ENCODE measurements at regions not wholly inside any gene's neighbourhood (a gene's known extent, or its start where the extent isn't known, plus 50 kb on each side); places are given as distances from the start of the nearest gene placed in this dataset.

DNA sequence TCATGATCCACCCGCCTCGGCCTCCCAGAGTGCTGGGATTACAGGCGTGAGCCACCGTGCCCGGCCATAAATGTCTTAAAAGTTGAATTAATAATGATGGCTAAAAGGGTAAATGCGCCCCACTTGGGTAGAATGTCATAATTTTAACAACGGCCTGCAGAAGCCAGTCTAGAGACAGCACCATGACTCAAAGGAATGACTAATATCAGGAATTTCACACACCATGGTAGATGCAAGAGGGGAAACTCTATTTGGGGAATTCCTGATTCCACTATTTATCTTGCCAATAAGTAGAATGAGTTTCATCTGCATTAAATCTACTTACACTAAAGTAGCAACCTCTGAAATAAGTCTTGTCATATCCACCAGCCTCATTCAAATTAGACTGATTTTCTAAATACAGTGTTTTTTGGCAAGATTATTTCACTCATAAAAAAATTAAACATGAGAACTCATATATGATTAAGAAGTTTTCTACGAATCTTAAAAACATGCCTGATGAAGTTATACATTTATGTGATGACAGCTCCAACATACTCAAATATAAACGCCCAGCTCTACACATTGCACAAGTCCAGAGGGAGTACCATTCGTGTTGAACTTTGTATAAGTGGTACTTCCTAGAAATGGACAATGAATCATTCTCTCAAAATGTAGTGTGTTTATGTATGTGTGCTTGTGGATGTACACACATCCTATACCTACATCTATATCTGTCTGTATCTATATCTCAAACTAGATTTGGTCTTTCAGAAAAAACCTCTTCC, 309.7 kb downstream of the IRS1 start:
- Mint-ChIP-seq H3K27me3 (peaks cover 0 to 1% of the 10 kb centered on the region in 2 donors), H3K9me3 (no peaks in the 10 kb centered on the region), H3K4me3 (no peak overlapping the region), H3K4me1 (no peaks in the 10 kb centered on the region), H3K36me3 (no peaks in the 10 kb centered on the region), H3K27ac (no peak overlapping the region)
- no peaks in the 10 kb centered on the region for H3K36me3 ChIP-seq (ENCODE audit: insufficient read depth, low read length)
- no peaks in the 10 kb centered on the region for H3K27me3 ChIP-seq (ENCODE audit: insufficient read depth, low read length)
- no peaks in the 10 kb centered on the region for H3K9me3 ChIP-seq (ENCODE audit: control insufficient read depth in 1 of 2, low read length in 2 of 2)
- POLR2A ChIA-PET (ENCODE audit: partially characterized antibody): no interaction called here
- no peak overlapping the region for H3K4me3 ChIP-seq (ENCODE audit: low read length in 2 of 2)
- no peak overlapping the region for H3K27ac ChIP-seq (ENCODE audit: low read depth, low read length)
- no peak for DNase-seq
- no peaks in the 10 kb centered on the region for H3K4me1 ChIP-seq (ENCODE audit: insufficient read depth, low read length)
- intact Hi-C loops (cut with micrococcal nuclease): no loop called here
- CTCF ChIA-PET (ENCODE audit: partially characterized antibody): no interaction called here

DNA sequence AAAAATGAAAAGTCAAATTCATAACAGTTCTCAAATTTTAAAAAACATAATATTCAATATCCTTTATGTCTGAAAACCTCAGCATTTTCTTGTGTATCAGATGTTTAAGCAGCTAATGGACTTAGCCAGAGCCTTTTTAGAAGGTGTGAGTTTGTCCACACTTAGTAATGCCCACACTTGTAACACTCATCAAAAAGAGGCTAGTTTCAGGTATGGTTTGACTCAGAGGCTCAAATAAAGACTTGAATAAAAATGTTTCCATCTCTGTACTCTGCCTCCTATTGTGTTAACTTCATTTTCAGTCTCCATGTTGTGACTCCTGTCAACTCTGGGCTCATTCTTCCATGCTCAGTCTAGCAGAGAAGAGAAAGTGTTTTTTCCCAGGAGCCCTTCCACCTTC, 311.6 kb downstream of the IRS1 start:
- Mint-ChIP-seq H3K4me1 (no peaks in the 10 kb centered on the region), H3K27ac (no peak overlapping the region), H3K36me3 (no peaks in the 10 kb centered on the region), H3K9me3 (no peaks in the 10 kb centered on the region), H3K27me3 (no peaks in the 10 kb centered on the region), H3K4me3 (no peak overlapping the region)
- H3K27me3 ChIP-seq (ENCODE audit: insufficient read depth, low read length): no peaks in the 10 kb centered on the region
- POLR2A ChIA-PET (ENCODE audit: partially characterized antibody): no interaction called here
- DNase-seq: no peak
- CTCF ChIA-PET (ENCODE audit: partially characterized antibody): no interaction called here
- H3K4me3 ChIP-seq (ENCODE audit: low read length in 2 of 2): no peak overlapping the region
- no peak overlapping the region for H3K27ac ChIP-seq (ENCODE audit: low read depth, low read length)
- no peaks in the 10 kb centered on the region for H3K36me3 ChIP-seq (ENCODE audit: insufficient read depth, low read length)
- H3K9me3 ChIP-seq (ENCODE audit: control insufficient read depth in 1 of 2, low read length in 2 of 2): no peaks in the 10 kb centered on the region
- intact Hi-C loops (cut with micrococcal nuclease): no loop called here
- H3K4me1 ChIP-seq (ENCODE audit: insufficient read depth, low read length): no peaks in the 10 kb centered on the region

- intact Hi-C loops (cut with micrococcal nuclease): no loop called here
- H3K4me1 Mint-ChIP-seq: no peaks in the 10 kb centered on the region
Observed at GRCh38 chr2:226487573-226487972, 312.0 kb downstream of the IRS1 start.

DNA sequence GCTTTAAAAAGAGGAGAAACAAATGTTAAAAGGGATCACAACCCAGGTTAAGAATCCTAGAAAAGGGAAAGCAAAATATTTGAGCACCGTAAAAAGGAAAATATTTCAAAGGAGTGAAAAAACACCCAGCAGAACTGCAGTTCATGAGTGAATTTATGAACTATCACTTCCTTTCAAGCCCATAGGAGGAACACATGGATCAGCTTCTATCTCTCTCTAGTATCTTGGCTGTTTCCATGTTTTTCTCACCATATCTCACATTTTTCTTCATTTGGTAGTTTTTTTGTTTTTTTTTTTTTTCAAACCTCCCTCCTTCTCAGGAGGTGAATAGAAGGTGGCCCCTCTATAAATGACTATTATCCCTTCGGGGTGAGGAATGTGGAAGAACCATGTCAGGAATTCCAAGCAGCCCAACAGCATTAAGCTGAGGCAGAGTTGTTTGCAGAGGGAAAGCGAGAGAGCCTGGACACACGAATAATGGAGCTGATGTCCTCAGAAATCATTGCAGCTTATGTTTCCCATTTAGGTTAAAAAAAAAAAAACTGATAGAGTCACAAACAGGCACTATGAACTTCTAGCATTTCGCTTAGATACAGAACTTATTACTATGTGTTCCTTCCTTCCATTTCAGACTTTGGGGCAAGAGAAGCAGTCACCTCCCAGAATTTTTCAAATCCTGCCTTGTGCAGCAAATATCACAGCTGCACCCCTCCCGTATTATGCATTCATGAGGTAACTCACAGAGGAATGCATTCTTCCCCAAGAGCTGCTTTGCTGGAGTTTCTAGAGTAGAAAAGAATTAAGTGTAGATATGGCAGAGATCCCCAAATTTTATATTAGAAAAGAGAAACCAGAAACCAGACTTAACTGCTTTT, 315.6 kb downstream of the IRS1 start:
- POLR2A ChIA-PET (ENCODE audit: partially characterized antibody): no interaction called here
- CTCF ChIA-PET (ENCODE audit: partially characterized antibody): interaction anchor here (1.1 kb wide), 1 partner anchor 86 kb away, joined by 3 read pairs; no protein-coding TSS in a partner anchor

More at GRCh38 chr2:226487573-226487972, 312.0 kb downstream of the IRS1 start:
- Histone ChIP-seq H3K9me3 (ENCODE audit: control insufficient read depth in 1 of 2, low read length in 2 of 2) (no peaks in the 10 kb centered on the region), H3K4me3 (ENCODE audit: low read length in 2 of 2) (no peak overlapping the region), H3K36me3 (ENCODE audit: insufficient read depth, low read length) (no peaks in the 10 kb centered on the region), H3K27ac (ENCODE audit: low read depth, low read length) (no peak overlapping the region), H3K4me1 (ENCODE audit: insufficient read depth, low read length) (no peaks in the 10 kb centered on the region), H3K27me3 (ENCODE audit: insufficient read depth, low read length) (no peaks in the 10 kb centered on the region)
- no peaks in the 10 kb centered on the region for H3K36me3 Mint-ChIP-seq
- CTCF ChIA-PET (ENCODE audit: partially characterized antibody): no interaction called here
- POLR2A ChIA-PET (ENCODE audit: partially characterized antibody): no interaction called here
- H3K9me3 Mint-ChIP-seq: no peaks in the 10 kb centered on the region
- no peak overlapping the region for H3K27ac Mint-ChIP-seq
- no peak overlapping the region for H3K4me3 Mint-ChIP-seq
- DNase-seq: no peak
- H3K27me3 Mint-ChIP-seq: no peaks in the 10 kb centered on the region

GRCh38 chr2:226483143-226483542, 316.5 kb downstream of the IRS1 start:
- no peak overlapping the region for H3K4me3 Mint-ChIP-seq
- peaks cover 0 to 2% of the 10 kb centered on the region in 2 donors for H3K27me3 Mint-ChIP-seq
- Histone ChIP-seq H3K36me3 (ENCODE audit: insufficient read depth, low read length) (no peaks in the 10 kb centered on the region), H3K27ac (ENCODE audit: low read depth, low read length) (no peak overlapping the region), H3K4me1 (ENCODE audit: insufficient read depth, low read length) (no peaks in the 10 kb centered on the region), H3K9me3 (ENCODE audit: control insufficient read depth in 1 of 2, low read length in 2 of 2) (no peaks in the 10 kb centered on the region), H3K4me3 (ENCODE audit: low read length in 2 of 2) (no peak overlapping the region), H3K27me3 (ENCODE audit: insufficient read depth, low read length) (no peaks in the 10 kb centered on the region)
- POLR2A ChIA-PET (ENCODE audit: partially characterized antibody): no interaction called here
- intact Hi-C loops (cut with micrococcal nuclease): no loop called here
- H3K27ac Mint-ChIP-seq: no peak overlapping the region
- DNase-seq: no peak
- H3K9me3 Mint-ChIP-seq: no peaks in the 10 kb centered on the region
- H3K36me3 Mint-ChIP-seq: no peaks in the 10 kb centered on the region
- CTCF ChIA-PET (ENCODE audit: partially characterized antibody): no interaction called here
- H3K4me1 Mint-ChIP-seq: no peaks in the 10 kb centered on the region

More for the DNA sequence above, 315.6 kb downstream of the IRS1 start:
- Mint-ChIP-seq H3K27me3 (peaks cover 0 to under 1% of the 10 kb centered on the region in 2 donors), H3K27ac (no peak overlapping the region), H3K4me3 (peak overlapping the region in 1 of 8 donors; percentile 5), H3K36me3 (no peaks in the 10 kb centered on the region), H3K9me3 (no peaks in the 10 kb centered on the region), H3K4me1 (no peaks in the 10 kb centered on the region)
- H3K27ac ChIP-seq (ENCODE audit: low read depth, low read length): no peak overlapping the region
- no peak overlapping the region for H3K4me3 ChIP-seq (ENCODE audit: low read length in 2 of 2)
- no peaks in the 10 kb centered on the region for H3K27me3 ChIP-seq (ENCODE audit: insufficient read depth, low read length)
- H3K36me3 ChIP-seq (ENCODE audit: insufficient read depth, low read length): no peaks in the 10 kb centered on the region
- intact Hi-C loops (cut with micrococcal nuclease): no loop called here
- no peaks in the 10 kb centered on the region for H3K9me3 ChIP-seq (ENCODE audit: control insufficient read depth in 1 of 2, low read length in 2 of 2)
- DNase-seq: no peak
- no peaks in the 10 kb centered on the region for H3K4me1 ChIP-seq (ENCODE audit: insufficient read depth, low read length)

GRCh38 chr2:226478109-226478809, 321.4 kb downstream of the IRS1 start:
- Mint-ChIP-seq H3K27me3 (peaks cover 0 to 2% of the 10 kb centered on the region in 2 donors), H3K36me3 (no peaks in the 10 kb centered on the region), H3K4me3 (no peak overlapping the region), H3K9me3 (peaks cover 0 to under 1% (median 0%) of the 10 kb centered on the region in 8 donors), H3K27ac (peak overlapping the region in 1 of 7 donors; percentile 8), H3K4me1 (no peaks in the 10 kb centered on the region)
- intact Hi-C loops (cut with micrococcal nuclease): no loop called here
- Histone ChIP-seq H3K36me3 (ENCODE audit: insufficient read depth, low read length) (no peaks in the 10 kb centered on the region), H3K27me3 (ENCODE audit: insufficient read depth, low read length) (no peaks in the 10 kb centered on the region), H3K27ac (ENCODE audit: low read depth, low read length) (no peak overlapping the region), H3K9me3 (ENCODE audit: control insufficient read depth in 1 of 2, low read length in 2 of 2) (no peaks in the 10 kb centered on the region), H3K4me3 (ENCODE audit: low read length in 2 of 2) (no peak overlapping the region), H3K4me1 (ENCODE audit: insufficient read depth, low read length) (no peaks in the 10 kb centered on the region)
- POLR2A ChIA-PET (ENCODE audit: partially characterized antibody): no interaction called here
- CTCF ChIA-PET (ENCODE audit: partially characterized antibody): no interaction called here
- no peak for DNase-seq
